ENCODE measurements at regions not wholly inside any gene's neighbourhood (a gene's known extent, or its start where the extent isn't known, plus 50 kb on each side); places are given as distances from the start of the nearest gene placed in this dataset.
A peak's percentile ranks its signal among the peaks of the same experiment; 100 is the strongest.

DNA sequence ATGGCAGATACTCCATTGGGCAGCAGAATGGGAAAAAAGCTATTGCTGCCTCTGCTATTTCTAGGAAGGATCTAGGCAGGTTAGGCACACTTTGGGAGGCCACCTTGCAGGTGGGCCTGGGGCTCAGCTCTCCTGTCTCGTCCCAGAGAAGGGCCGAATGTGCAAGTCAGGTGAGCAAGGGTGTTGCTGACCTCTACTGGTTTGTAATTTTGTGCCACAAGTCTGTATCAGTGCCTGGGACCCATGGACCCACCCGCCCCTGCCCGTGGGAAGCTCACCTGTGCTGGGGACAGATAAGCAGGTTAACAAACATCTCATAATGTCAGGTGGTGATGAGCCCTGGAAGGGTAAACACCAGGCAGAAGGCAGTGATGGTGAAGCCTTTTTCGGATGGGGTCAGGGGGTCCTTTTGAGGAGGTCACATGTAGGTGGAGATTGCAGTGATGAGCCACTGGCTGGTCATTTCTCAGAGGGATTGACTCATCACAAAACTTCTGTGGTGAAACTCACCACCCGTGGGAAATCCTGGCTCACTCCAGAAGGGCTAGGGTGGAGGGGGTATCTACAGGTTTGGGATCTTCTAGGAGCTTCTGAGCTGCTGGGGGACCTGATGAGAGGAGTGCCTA, 161.3 kb downstream of the KLF13 start:
- H3K79me2 ChIP-seq (ENCODE audit: insufficient read depth), result no peaks in the 10 kb centered on the region

DNA sequence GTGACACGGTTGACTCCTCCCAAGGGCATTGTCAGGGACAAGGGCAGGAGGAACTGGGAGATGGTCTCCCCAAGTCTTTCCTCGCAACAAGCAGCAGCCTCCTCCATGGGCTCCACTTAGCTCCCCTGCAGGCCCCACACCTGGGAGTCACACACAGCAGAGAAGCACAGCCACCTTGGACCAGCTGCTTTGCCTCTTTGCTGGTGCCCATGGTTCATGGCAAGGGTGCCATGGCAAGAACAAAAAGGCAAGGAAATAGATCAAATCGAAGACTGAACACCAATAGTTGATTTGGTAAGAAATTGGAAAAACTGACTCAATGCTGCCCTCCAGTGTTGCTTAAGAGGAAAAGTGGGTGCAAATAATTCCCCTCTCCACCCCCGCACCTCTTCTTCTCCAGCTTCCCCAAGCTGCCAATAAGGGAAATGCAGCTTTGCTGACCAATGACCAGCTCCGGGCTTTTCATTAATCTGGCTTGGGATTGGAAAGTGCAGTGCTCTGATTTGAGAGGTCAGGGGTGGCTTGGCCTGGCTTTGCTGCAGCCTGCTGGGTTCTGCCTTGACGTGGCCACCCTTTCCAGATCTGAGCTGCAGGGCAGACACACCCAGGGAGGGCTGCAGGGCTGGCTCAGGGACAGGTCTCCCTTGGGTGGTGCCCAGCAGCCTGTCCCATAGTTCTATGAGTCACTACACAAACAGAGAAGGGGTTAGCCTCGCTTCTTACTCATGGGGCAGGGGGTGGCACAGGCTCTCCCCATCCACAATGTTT, 162.0 kb downstream of the KLF13 start:
- no peak overlapping the region for H3K4me3 ChIP-seq
- H3F3A ChIP-seq (ENCODE audit: insufficient read depth), result no peaks in the 10 kb centered on the region
- DNase-seq, result peak; percentile 94
- peak overlapping the region; percentile 50 for H3K4me2 ChIP-seq (ENCODE audit: unreplicated experiment)
- H4K20me1 ChIP-seq (ENCODE audit: insufficient read depth), result no peaks in the 10 kb centered on the region
- in situ Hi-C loops (cut with MboI), result no loop called here
- no peaks in the 10 kb centered on the region for H3K27me3 ChIP-seq (replicated peaks; ENCODE audit: insufficient read depth)
- H3K9me2 ChIP-seq (ENCODE audit: insufficient read depth), result no peaks in the 10 kb centered on the region
- H3K4me1 ChIP-seq (ENCODE audit: insufficient read depth), result peaks cover 16% of the 10 kb centered on the region
- H3K9ac ChIP-seq, result peak overlapping the region; percentile 58
- no peaks in the 10 kb centered on the region for H3K9me3 ChIP-seq (ENCODE audit: low read depth)
- WGBS, 2 experiments (ENCODE audit: low coverage in 1 of 2, low lambda C conversion rate in 2 of 2, missing lambda C conversion rate in 2 of 2), result 14 to 16% methylated on average over 7 of the region's 7 CpGs
- peak overlapping the region; percentile 44; the same call in 1 of the 2 replicates for H2AFZ ChIP-seq
- peak overlapping the region; percentile 59 for H3K27ac ChIP-seq
- no peaks in the 10 kb centered on the region for H3K79me2 ChIP-seq (ENCODE audit: insufficient read depth)
- TF ChIP-seq EZH2 (IDR thresholded peaks at IDR 0.05; ENCODE audit: insufficient read depth, poor library complexity, severe bottlenecking), result no peak
- no peaks in the 10 kb centered on the region for H3K36me3 ChIP-seq (ENCODE audit: low read depth)

More for the DNA sequence above, 161.3 kb downstream of the KLF13 start:
- Histone ChIP-seq H3K4me2 (ENCODE audit: unreplicated experiment) (peak overlapping the region; percentile 50), H3K9ac (peak overlapping the region; percentile 58), H3K27me3 (replicated peaks; ENCODE audit: insufficient read depth) (no peaks in the 10 kb centered on the region), H3K4me1 (ENCODE audit: insufficient read depth) (peaks cover 16% of the 10 kb centered on the region), H3K9me3 (ENCODE audit: low read depth) (no peaks in the 10 kb centered on the region), H3F3A (ENCODE audit: insufficient read depth) (no peaks in the 10 kb centered on the region), H3K27ac (peak overlapping the region; percentile 59), H3K9me2 (ENCODE audit: insufficient read depth) (no peaks in the 10 kb centered on the region), H3K36me3 (ENCODE audit: low read depth) (no peaks in the 10 kb centered on the region), H4K20me1 (ENCODE audit: insufficient read depth) (no peaks in the 10 kb centered on the region), H3K4me3 (no peak overlapping the region), H2AFZ (0 out of 2 replicates have a peak overlapping the region, but pooled peaks have one; percentile 5)
- in situ Hi-C loops (cut with MboI), result no loop called here
- DNase-seq, result peak; percentile 87
- TF ChIP-seq EZH2phosphoT487 (IDR thresholded peaks at IDR 0.05; ENCODE audit: insufficient read depth, low read depth), result no peak
- TF ChIP-seq EZH2 (IDR thresholded peaks at IDR 0.05; ENCODE audit: insufficient read depth, poor library complexity, severe bottlenecking), result no peak
- 45 to 52% methylated on average over 6 of the region's 6 CpGs for WGBS, 2 experiments (ENCODE audit: low coverage in 1 of 2, low lambda C conversion rate in 2 of 2, missing lambda C conversion rate in 2 of 2)

GRCh38 chr15:31489281-31489680, 162.6 kb downstream of the KLF13 start:
- WGBS, 2 experiments (ENCODE audit: low coverage in 1 of 2, low lambda C conversion rate in 2 of 2, missing lambda C conversion rate in 2 of 2), result 68 to 73% methylated on average over 2 of the region's 2 CpGs
- DNase-seq, result no peak
- TF ChIP-seq EZH2 (IDR thresholded peaks at IDR 0.05; ENCODE audit: insufficient read depth, poor library complexity, severe bottlenecking), result no peak
- TF ChIP-seq EZH2phosphoT487 (IDR thresholded peaks at IDR 0.05; ENCODE audit: insufficient read depth, low read depth), result no peak
- Histone ChIP-seq H4K20me1 (ENCODE audit: insufficient read depth) (no peaks in the 10 kb centered on the region), H3K36me3 (ENCODE audit: low read depth) (no peaks in the 10 kb centered on the region), H3K4me2 (ENCODE audit: unreplicated experiment) (no peak overlapping the region), H3K4me1 (ENCODE audit: insufficient read depth) (peaks cover 16% of the 10 kb centered on the region), H3K79me2 (ENCODE audit: insufficient read depth) (no peaks in the 10 kb centered on the region), H3K9me2 (ENCODE audit: insufficient read depth) (no peaks in the 10 kb centered on the region), H3F3A (ENCODE audit: insufficient read depth) (no peaks in the 10 kb centered on the region), H3K27me3 (replicated peaks; ENCODE audit: insufficient read depth) (no peaks in the 10 kb centered on the region), H3K9me3 (ENCODE audit: low read depth) (no peaks in the 10 kb centered on the region), H3K4me3 (no peak overlapping the region), H2AFZ (no peak overlapping the region; the same call in 1 of the 2 replicates), H3K27ac (peak overlapping the region; percentile 59; the same call in 1 of the 2 replicates), H3K9ac (no peak overlapping the region)
- in situ Hi-C loops (cut with MboI), result no loop called here

GRCh38 chr15:31489801-31490646, 163.4 kb downstream of the KLF13 start:
- H3K27me3 ChIP-seq (replicated peaks; ENCODE audit: insufficient read depth), result no peaks in the 10 kb centered on the region
- no peak overlapping the region for H3K4me2 ChIP-seq (ENCODE audit: unreplicated experiment)
- 42 to 43% methylated on average over 12 of the region's 12 CpGs for WGBS, 2 experiments (ENCODE audit: low coverage in 1 of 2, low lambda C conversion rate in 2 of 2, missing lambda C conversion rate in 2 of 2)
- H3K4me1 ChIP-seq (ENCODE audit: insufficient read depth), result peaks cover 16% of the 10 kb centered on the region
- H3K36me3 ChIP-seq (ENCODE audit: low read depth), result no peaks in the 10 kb centered on the region
- no peak overlapping the region for H3K9ac ChIP-seq
- no peaks in the 10 kb centered on the region for H3K9me2 ChIP-seq (ENCODE audit: insufficient read depth)
- no peaks in the 10 kb centered on the region for H3F3A ChIP-seq (ENCODE audit: insufficient read depth)
- H2AFZ ChIP-seq, result peak overlapping the region; percentile 51
- peak; percentile 82 for DNase-seq
- TF ChIP-seq EZH2 (IDR thresholded peaks at IDR 0.05; ENCODE audit: insufficient read depth, poor library complexity, severe bottlenecking) (no peak), EZH2phosphoT487 (IDR thresholded peaks at IDR 0.05; ENCODE audit: insufficient read depth, low read depth) (no peak)
- H3K4me3 ChIP-seq, result no peak overlapping the region
- no peaks in the 10 kb centered on the region for H4K20me1 ChIP-seq (ENCODE audit: insufficient read depth)
- in situ Hi-C loops (cut with MboI), result loop anchor here (10.0 kb wide), 1 partner anchor 285 kb away; no protein-coding TSS in a partner anchor
- no peaks in the 10 kb centered on the region for H3K9me3 ChIP-seq (ENCODE audit: low read depth)
- H3K79me2 ChIP-seq (ENCODE audit: insufficient read depth), result no peaks in the 10 kb centered on the region
- no peak overlapping the region for H3K27ac ChIP-seq

Measured in GM23248 (cell line).